ENCODE measurements at regions not wholly inside any gene's neighbourhood (a gene's known extent, or its start where the extent isn't known, plus 50 kb on each side); places are given as distances from the start of the nearest gene placed in this dataset.

DNA sequence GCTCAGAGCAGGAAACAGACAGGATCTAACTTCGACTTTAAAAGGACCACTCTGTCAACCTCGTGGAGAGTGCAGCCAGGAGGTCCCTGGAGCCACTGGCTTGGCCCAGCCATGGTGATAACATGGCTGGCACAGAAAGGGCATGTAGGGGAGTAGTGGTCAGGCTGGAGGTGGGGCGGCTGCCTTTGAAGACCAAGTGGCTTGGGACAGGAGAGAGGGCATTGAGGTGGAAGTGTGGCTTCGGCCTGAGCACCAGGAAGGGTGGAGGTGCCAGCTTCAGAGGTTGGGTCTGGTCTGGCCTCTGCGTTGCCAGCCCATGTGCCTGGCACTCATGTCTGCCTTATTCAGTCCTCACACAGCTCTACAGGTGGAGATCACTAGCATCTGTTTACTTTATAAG lies 270.0 kb downstream of the NSG2 start:
- no peak for TF ChIP-seq EZH2 (IDR thresholded peaks at IDR 0.05; ENCODE audit: insufficient read depth, poor library complexity, severe bottlenecking)
- no peak for TF ChIP-seq EZH2phosphoT487 (IDR thresholded peaks at IDR 0.05; ENCODE audit: insufficient read depth, low read depth)
